GM19463 (cell line): ENCODE measurements at regions not wholly inside any gene's neighbourhood (a gene's known extent, or its start where the extent isn't known, plus 50 kb on each side); places are given as distances from the start of the nearest gene placed in this dataset.

Experiments
- ATAC-seq: cut with Tn5 transposase; IDR thresholded peaks from one replicate; pipeline ENCODE4 v1.9.1; 2021; ENCODE audit warnings: mild to moderate bottlenecking, moderate library complexity; ENCODE audit not compliant: unreplicated experiment

DNA sequence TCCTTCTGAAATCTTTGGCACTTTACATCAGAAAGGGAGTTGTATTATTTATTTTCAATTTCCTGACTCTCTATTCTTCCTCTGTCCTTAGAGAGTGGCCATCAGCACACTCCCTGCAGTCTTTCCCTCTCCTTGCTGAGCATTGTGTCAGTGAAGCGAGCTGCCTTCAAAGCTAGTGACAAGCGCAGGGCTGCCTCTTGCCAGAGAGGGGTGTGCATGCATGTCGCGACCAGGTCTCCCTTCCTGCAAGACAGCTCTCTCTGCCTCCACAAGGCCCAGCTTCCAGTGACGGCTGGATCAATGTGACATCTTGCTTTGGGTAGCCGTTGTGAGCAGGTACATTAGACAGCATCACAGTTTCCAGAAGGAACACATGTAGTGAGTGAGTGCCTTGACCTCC is 810.9 kb upstream of the TENM3 start:
- ATAC-seq = no peak

DNA sequence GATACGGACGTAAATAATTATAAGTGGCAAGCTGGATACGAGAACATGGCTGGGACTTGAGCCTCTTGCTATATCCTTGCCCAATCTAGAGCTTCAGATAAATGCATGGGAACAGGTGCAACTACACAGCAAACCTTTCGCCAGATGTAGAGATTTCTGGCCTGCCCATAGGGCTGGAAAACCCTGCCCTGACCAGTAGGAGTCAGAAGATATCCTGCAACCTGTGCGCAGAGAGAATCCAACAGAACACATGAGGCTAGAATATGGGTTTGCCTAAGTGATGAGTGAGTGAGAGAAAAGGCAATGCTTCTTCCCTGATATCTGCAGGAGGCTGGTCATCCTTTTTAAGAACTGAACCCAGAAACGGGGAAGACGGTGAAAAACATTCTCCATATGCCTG is 805.3 kb upstream of the TENM3 start:
- ATAC-seq = no peak

GRCh38 chr4:181438641-181439040 is 804.6 kb upstream of the TENM3 start:
- no peak for ATAC-seq

DNA sequence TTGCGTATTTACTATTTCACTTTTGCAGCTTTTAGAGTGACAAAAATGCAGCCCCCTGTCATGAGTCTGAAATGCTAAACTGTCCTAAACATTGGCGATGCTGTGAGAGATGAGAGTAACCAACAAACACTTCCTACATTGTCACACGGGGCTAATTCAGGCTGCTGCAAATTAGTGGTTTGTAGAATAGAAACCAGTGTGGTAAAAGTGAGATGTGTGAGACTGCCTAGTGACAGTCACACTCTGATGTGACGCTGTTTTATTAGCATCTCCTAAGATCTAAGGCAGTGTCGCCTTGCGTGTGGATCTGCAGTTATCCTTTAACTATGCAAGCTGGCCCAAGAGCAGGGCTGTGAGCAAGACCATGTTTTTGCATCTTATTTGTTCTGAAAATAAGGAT is 800.2 kb upstream of the TENM3 start:
- peak; percentile 65 for ATAC-seq

GRCh38 chr4:181465826-181466225 is 777.4 kb upstream of the TENM3 start:
- ATAC-seq = no peak

DNA sequence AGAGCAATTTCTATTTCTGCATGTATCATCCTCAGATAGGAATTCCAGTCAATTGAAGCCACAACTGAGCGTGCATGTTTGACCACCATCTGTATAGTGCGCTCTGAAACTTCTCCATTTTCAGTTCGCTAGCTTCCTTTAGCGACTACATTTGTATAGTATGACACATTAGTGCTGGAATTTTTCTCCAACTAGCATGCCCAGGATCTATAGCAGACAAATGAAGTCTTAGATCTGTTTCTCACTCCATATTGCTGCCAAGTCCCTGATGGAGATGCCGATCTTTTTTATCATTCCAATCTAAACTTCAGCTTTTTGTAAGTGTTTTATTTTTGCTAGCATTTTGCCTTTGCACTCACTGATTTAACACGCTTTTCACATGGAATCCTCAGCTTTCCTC is 774.8 kb upstream of the TENM3 start:
- ATAC-seq = no peak

DNA sequence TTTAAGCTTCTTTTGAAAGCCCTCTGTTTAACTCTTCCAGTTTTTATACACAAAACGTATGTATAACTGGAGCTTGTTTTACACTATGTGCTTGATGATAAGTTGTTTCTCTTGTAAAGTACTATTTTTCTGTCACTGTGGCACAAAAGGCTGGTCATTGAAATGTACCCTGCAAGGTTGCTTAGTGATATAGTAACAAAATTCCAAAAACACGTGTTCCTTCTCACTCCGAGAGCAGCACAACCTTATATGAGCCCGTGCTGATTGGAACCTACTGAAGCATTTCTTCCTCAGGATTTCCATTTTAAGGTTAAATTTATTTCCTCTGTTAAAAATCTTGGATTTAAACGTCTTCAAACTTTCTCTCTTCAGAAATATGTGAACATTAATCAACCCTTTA is 772.9 kb upstream of the TENM3 start:
- ATAC-seq = no peak

DNA sequence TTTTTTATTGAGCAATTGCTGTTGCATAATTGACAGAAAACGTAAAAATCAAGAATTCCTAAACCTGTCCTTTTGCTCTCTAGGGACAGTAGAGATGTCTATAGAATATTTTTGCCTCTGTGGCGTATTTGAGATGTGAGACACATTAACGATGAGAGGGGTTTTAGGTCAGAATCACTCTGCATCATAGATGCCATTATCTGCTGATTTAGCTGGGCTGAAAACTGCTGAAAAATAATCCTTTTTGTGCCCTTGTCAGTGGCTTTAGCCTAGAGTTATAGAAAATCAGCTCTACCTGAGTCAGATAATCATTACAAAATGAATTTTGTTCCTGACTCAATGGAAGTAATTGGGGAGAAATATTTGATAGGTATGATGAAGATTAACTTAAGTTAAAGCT is 767.8 kb upstream of the TENM3 start:
- no peak for ATAC-seq

- no peak for ATAC-seq
Observed at GRCh38 chr4:181475781-181476507, 767.3 kb upstream of the TENM3 start.

- ATAC-seq = no peak
Observed at GRCh38 chr4:181476508-181476890, 766.7 kb upstream of the TENM3 start.

GRCh38 chr4:181477591-181477990 is 765.6 kb upstream of the TENM3 start:
- no peak for ATAC-seq

DNA sequence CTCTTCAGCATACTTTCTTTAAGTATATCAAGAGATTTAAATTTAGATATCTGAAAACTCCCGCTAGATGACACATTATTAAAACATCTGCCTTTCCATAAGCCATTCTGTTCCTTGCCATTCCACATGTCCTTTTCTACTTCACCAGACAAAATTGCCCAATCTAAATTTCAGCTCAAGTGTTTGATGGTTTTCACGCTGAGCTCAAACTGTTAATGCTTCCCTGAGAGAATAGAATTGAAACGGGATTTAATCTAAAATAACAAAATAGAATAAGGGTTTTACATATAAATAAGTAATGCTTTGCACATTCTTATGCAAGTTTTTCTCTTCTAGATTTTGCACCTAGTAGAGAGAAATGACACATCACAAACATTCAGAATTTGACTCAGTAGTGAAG is 764.5 kb upstream of the TENM3 start:
- ATAC-seq = no peak

- ATAC-seq = no peak
Observed at GRCh38 chr4:181479141-181479540, 764.1 kb upstream of the TENM3 start.

GRCh38 chr4:181484396-181484795 is 758.8 kb upstream of the TENM3 start:
- no peak for ATAC-seq

- ATAC-seq = no peak
Observed at GRCh38 chr4:181488926-181489325, 754.3 kb upstream of the TENM3 start.

- ATAC-seq = no peak
Observed at GRCh38 chr4:181498148-181498547, 745.1 kb upstream of the TENM3 start.

- ATAC-seq = no peak
Observed at GRCh38 chr4:181502611-181503010, 740.6 kb upstream of the TENM3 start.

DNA sequence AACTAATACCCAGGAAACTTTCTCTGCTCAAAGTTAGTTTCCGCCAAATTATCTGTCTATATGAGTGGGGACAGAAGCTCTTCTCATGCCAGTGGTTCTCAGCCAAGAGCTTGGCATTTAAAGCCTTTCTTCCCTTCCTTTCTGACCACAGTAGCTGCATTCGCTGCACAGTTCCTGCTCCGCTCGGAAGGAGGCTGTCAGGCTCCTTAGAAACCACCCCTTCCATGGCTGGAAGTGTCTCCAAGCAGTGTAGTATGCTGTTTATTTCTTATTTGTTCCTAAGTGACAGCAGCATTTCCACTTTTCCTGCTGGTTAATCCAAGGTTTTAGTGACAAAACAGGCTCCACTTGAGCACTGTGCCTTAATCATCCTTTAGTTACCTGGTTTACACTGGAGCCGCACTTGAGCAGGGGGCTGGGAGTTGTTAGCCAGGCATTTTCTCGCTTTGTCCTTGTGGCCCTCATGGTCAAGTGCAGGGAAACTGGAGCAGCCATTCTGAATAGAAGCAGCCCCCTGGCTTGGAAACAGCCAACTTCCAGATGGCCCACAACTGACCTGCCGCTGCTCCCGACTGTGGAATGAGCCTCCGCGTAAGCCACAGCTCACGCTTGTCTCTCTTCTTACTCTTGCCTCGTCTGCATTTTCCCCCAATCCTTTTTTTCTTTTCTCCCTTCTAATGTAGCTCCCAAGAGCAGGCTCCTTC is 739.4 kb upstream of the TENM3 start:
- ATAC-seq = no peak

- no peak for ATAC-seq
Observed at GRCh38 chr4:181504924-181505323, 738.3 kb upstream of the TENM3 start.

DNA sequence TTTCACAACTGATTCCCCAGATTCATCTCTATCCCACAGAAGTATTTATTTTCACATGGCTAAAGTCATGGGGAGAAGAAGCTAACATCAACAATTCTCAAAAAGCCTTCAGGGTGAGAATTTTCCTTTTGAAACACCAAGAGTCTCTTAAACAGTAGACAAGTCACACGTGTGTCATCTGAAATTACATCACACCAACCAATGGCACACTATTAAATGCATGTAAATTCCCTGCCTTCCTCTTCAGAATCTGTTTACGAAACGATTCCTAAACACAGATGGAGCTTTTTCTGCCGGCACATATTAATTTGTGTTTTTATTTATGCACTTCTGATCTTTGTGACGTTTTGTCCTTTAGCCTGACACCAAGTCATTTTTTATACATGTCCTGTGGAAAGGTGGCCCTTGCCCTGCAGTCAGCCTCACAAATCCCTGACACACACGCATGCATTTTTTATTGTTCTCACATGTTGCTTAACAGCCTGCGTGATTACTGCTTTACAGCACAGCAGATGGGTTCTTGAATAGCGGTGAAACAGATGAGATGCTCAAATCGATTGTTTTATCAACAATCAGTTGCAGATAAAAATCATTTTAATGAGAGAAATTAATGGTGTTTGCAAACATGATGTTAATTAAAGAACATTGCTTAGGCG is 735.9 kb upstream of the TENM3 start:
- ATAC-seq = no peak

DNA sequence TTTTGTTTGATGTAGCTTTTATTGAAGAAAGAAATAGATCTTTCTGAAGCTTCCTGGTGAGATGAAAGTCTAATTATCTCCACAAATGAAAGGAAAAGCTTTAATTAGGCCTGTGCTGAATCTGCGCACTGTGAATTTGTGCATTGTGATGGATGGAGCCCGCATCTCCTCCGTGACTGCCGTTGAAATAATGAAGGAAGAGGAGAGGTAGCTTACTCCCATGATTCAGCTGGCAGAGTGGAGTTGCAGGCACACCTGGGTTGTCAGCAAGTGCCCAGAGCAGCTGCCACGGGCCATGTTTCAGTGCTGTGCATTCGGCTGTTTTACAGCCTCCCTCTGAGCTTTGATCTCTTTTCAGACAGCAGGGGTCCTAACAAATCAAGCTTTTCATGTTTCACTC is 735.3 kb upstream of the TENM3 start:
- no peak for ATAC-seq

GRCh38 chr4:181508601-181509000 is 734.6 kb upstream of the TENM3 start:
- ATAC-seq = no peak
